ENCODE measurements at regions not wholly inside any gene's neighbourhood (a gene's known extent, or its start where the extent isn't known, plus 50 kb on each side); places are given as distances from the start of the nearest gene placed in this dataset.
"Not testable (repeated sequence)": the region's sequence is repeated elsewhere in the genome, so short reads cannot be mapped to it uniquely, and the experiment has no call there.

DNA sequence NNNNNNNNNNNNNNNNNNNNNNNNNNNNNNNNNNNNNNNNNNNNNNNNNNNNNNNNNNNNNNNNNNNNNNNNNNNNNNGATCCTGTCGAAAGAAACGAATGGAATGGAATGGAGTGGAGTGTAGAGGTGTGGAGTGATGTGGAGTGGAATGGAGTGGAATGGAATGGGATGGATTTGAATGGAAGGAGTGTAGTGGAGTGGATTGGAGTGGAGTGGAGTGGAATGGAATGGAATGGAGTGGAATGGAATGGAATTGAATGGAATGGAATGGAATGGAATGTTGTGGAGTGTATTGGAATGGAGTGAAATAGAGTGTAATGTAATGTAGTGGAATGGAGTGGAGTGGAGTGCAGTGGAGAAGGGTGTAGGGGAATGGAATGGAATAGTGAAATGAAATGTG is 1275.4 kb upstream of the TPTE start:
- DNase-seq: not testable (repeated sequence)

DNA sequence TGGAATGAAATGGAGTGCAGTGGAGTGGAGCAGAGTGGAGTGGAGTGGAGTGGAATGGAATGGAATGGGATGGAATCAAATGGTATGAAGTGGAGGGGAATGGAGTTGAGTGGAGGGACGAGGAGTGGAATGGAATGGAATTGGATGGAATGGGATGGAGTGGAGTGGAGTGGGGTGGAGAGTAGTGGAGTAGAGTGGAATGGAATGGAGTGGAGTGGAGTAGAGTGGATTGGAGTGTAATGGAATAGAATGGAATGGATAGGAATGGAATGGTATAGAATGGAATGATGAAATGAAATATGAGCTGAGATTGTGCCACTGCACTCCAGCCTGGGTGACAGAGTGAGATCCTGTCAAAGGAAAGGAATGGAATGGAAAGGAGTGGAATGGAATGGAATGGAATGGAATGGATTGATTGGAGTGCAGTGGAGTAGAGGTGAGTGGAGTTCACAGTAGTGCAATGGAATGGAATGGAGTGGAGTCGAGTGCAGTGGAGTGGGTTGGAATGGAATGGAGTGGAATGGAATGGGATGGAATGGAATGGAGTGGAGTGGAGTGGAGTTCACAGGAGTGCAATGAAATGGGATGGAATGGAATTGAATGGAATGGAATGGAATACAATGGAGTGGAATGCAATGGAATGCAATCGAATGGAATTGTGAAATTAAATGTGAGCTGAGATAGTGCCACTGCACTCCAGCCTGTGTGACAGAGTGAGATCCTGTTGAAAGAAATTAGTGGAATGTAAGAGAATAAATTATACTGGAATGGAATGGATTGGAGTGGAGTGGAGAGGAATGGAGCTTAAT is 1274.7 kb upstream of the TPTE start:
- DNase-seq: peak; percentile 0

DNA sequence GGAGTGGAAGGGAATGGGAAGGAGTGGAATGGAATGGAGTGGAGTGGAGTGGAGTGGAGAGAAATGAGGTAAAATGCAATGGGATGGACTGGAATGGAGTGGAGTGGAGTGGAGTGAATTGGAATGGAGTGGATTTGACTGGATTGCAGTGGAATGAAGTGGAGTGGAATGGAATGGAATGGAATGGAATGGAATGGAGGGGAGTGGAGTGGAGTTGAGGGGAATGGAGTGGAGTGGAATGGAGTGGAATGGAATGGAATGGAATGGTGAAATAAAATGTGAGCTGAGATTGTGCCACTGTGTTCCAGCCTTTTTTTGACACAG is 1274.1 kb upstream of the TPTE start:
- DNase-seq: not testable (repeated sequence)

DNA sequence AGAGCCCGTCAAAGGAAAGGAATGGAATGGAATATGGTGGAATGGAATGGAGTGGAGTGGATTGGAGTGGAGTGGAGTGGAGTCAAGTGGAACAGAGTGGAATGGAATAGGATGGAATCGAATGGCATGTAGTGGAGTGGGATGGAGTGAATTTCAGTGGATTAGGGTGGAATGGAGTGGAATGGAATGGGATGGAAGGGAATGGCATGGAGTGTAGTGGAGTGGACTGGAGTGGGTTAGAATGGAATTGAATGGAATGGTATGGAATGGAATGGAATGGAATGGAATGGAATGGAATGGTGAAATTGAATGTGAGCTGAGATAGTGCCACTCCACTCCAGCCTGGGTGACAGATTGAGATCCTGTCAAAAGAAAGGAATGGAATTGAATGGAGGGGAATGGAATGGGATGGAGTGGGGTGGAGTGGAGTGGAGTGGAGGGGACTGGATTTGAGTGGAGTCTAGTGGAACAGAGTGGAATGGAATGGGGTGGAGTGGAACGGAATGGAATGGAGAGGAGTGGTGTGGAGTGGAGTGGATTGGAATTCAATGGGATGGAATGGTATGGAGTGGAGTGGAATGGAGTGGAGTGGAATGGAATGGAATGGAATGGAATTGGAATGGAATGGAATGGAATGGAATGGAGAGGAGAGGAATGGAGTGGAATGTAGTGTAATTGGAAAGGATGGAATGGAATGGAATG is 1273.6 kb upstream of the TPTE start:
- DNase-seq: not testable (repeated sequence)
